ENCODE measurements at regions not wholly inside any gene's neighbourhood (a gene's known extent, or its start where the extent isn't known, plus 50 kb on each side); places are given as distances from the start of the nearest gene placed in this dataset.

GRCh38 chr2:45312275-45312674, 298.8 kb downstream of the SRBD1 start:
- Histone ChIP-seq H3F3A (ENCODE audit: insufficient read depth, low read length) (no peaks in the 10 kb centered on the region), H3K4me3 (ENCODE audit: low read depth, low read length, poor library complexity, severe bottlenecking) (no peak overlapping the region), H3K79me2 (ENCODE audit: insufficient read depth, low read length) (no peaks in the 10 kb centered on the region), H2AFZ (ENCODE audit: low read length) (no peak overlapping the region), H3K4me2 (ENCODE audit: low read length) (no peak overlapping the region), H3K9ac (ENCODE audit: low read length) (no peak overlapping the region), H3K36me3 (ENCODE audit: insufficient read depth, low read length) (no peaks in the 10 kb centered on the region), H3K4me1 (ENCODE audit: insufficient read depth, low read length, severe bottlenecking) (peaks cover 3% of the 10 kb centered on the region), H3K27ac (ENCODE audit: low read depth, low read length, poor library complexity, severe bottlenecking) (no peak overlapping the region), H3K9me3 (ENCODE audit: low read length) (no peaks in the 10 kb centered on the region), H3K9me2 (ENCODE audit: low read depth, low read length) (no peaks in the 10 kb centered on the region), H4K20me1 (ENCODE audit: insufficient read depth, low read length) (no peaks in the 10 kb centered on the region), H3K27me3 (ENCODE audit: insufficient read depth, low read length) (no peaks in the 10 kb centered on the region; the same call in 1 of the 2 replicates)
- TF ChIP-seq EZH2 (IDR thresholded peaks at IDR 0.05; ENCODE audit: borderline replicate concordance, low read length) (no peak), CTCF (IDR thresholded peaks at IDR 0.05; ENCODE audit: low read length) (no peak)

- H4K20me1 ChIP-seq (ENCODE audit: insufficient read depth, low read length), result no peaks in the 10 kb centered on the region
- TF ChIP-seq EZH2 (IDR thresholded peaks at IDR 0.05; ENCODE audit: borderline replicate concordance, low read length) (no peak), CTCF (IDR thresholded peaks at IDR 0.05; ENCODE audit: low read length) (no peak)
- H2AFZ ChIP-seq (ENCODE audit: low read length), result no peak overlapping the region
- H3F3A ChIP-seq (ENCODE audit: insufficient read depth, low read length), result no peaks in the 10 kb centered on the region
- H3K4me3 ChIP-seq (ENCODE audit: low read depth, low read length, poor library complexity, severe bottlenecking), result no peak overlapping the region
- no peaks in the 10 kb centered on the region for H3K9me3 ChIP-seq (ENCODE audit: low read length)
- no peaks in the 10 kb centered on the region; the same call in 1 of the 2 replicates for H3K27me3 ChIP-seq (ENCODE audit: insufficient read depth, low read length)
- H3K27ac ChIP-seq (ENCODE audit: low read depth, low read length, poor library complexity, severe bottlenecking), result no peak overlapping the region
- no peak overlapping the region for H3K4me2 ChIP-seq (ENCODE audit: low read length)
- H3K9ac ChIP-seq (ENCODE audit: low read length), result no peak overlapping the region
- peaks cover 10% of the 10 kb centered on the region for H3K4me1 ChIP-seq (ENCODE audit: insufficient read depth, low read length, severe bottlenecking)
- no peaks in the 10 kb centered on the region for H3K36me3 ChIP-seq (ENCODE audit: insufficient read depth, low read length)
- no peaks in the 10 kb centered on the region for H3K9me2 ChIP-seq (ENCODE audit: low read depth, low read length)
- no peaks in the 10 kb centered on the region for H3K79me2 ChIP-seq (ENCODE audit: insufficient read depth, low read length)
Observed at GRCh38 chr2:45311559-45311958, 299.5 kb downstream of the SRBD1 start.

GRCh38 chr2:45307147-45307546, 297.9 kb upstream of the SIX2 start:
- Histone ChIP-seq H2AFZ (ENCODE audit: low read length) (no peak overlapping the region), H3K4me1 (ENCODE audit: insufficient read depth, low read length, severe bottlenecking) (peaks cover 20% of the 10 kb centered on the region)

More at GRCh38 chr2:45307147-45307546, 297.9 kb upstream of the SIX2 start:
- Histone ChIP-seq H3K27ac (ENCODE audit: low read depth, low read length, poor library complexity, severe bottlenecking) (no peak overlapping the region), H3K79me2 (ENCODE audit: insufficient read depth, low read length) (no peaks in the 10 kb centered on the region), H3F3A (ENCODE audit: insufficient read depth, low read length) (no peaks in the 10 kb centered on the region), H3K27me3 (ENCODE audit: insufficient read depth, low read length) (no peaks in the 10 kb centered on the region), H4K20me1 (ENCODE audit: insufficient read depth, low read length) (no peaks in the 10 kb centered on the region), H3K9me2 (ENCODE audit: low read depth, low read length) (no peaks in the 10 kb centered on the region), H3K9ac (ENCODE audit: low read length) (no peak overlapping the region), H3K9me3 (ENCODE audit: low read length) (no peaks in the 10 kb centered on the region), H3K4me3 (ENCODE audit: low read depth, low read length, poor library complexity, severe bottlenecking) (no peak overlapping the region), H3K36me3 (ENCODE audit: insufficient read depth, low read length) (no peaks in the 10 kb centered on the region), H3K4me2 (ENCODE audit: low read length) (0 out of 2 replicates have a peak overlapping the region, but pooled peaks have one; percentile 7)
- TF ChIP-seq EZH2 (IDR thresholded peaks at IDR 0.05; ENCODE audit: borderline replicate concordance, low read length) (no peak), CTCF (IDR thresholded peaks at IDR 0.05; ENCODE audit: low read length) (no peak)

Measured in OCI-LY1 (cell line).